HG03378 (cell line): ENCODE measurements at regions not wholly inside any gene's neighbourhood (a gene's known extent, or its start where the extent isn't known, plus 50 kb on each side); places are given as distances from the start of the nearest gene placed in this dataset.
"Not testable (repeated sequence)": the region's sequence is repeated elsewhere in the genome, so short reads cannot be mapped to it uniquely, and the experiment has no call there.

ENCODE experiments used
- ATAC-seq: cut with Tn5 transposase; IDR thresholded peaks from one replicate; pipeline ENCODE4 v1.9.1; 2021; ENCODE audit warnings: mild to moderate bottlenecking, moderate library complexity; ENCODE audit not compliant: unreplicated experiment

GRCh38 chr18:8912348-8913326, 189.9 kb upstream of the NDUFV2 start:
- ATAC-seq, result peak; percentile 56

- not testable (repeated sequence) for ATAC-seq
Measured at GRCh38 chr18:8913606-8914403, 188.7 kb upstream of the NDUFV2 start.

GRCh38 chr18:8914404-8915264, 187.9 kb upstream of the NDUFV2 start:
- not testable (repeated sequence) for ATAC-seq

GRCh38 chr18:8920856-8921787, 181.4 kb upstream of the NDUFV2 start:
- ATAC-seq, result not testable (repeated sequence)

GRCh38 chr18:8926464-8926863, 176.0 kb upstream of the NDUFV2 start:
- no peak for ATAC-seq

GRCh38 chr18:8928044-8928443, 174.5 kb upstream of the NDUFV2 start:
- no peak for ATAC-seq

- ATAC-seq, result no peak
Measured at GRCh38 chr18:8928847-8929780, 173.4 kb upstream of the NDUFV2 start.

GRCh38 chr18:8930990-8931616, 171.4 kb upstream of the NDUFV2 start:
- no peak for ATAC-seq

- ATAC-seq, result no peak
Measured at GRCh38 chr18:8932866-8933265, 169.6 kb upstream of the NDUFV2 start.

GRCh38 chr18:8933714-8934284, 168.7 kb upstream of the NDUFV2 start:
- ATAC-seq, result no peak

- ATAC-seq, result not testable (repeated sequence)
Measured at GRCh38 chr18:8935346-8935745, 167.2 kb upstream of the NDUFV2 start.

- no peak for ATAC-seq
Measured at GRCh38 chr18:8936619-8937018, 165.9 kb upstream of the NDUFV2 start.

GRCh38 chr18:8937160-8938094, 165.1 kb upstream of the NDUFV2 start:
- ATAC-seq, result no peak

- ATAC-seq, result no peak
Measured at GRCh38 chr18:8938817-8939216, 163.7 kb upstream of the NDUFV2 start.

GRCh38 chr18:8942021-8942908, 160.2 kb upstream of the NDUFV2 start:
- no peak for ATAC-seq
